Caco-2 (cell line): ENCODE measurements at regions not wholly inside any gene's neighbourhood (a gene's known extent, or its start where the extent isn't known, plus 50 kb on each side); places are given as distances from the start of the nearest gene placed in this dataset.

Experiments
- BruUV-seq: library from RNA; stranded (reverse); fragments of 400-500 nt; replicated peaks from 2 replicates; lab custom pipeline; 2021; lab: Mats Ljungman, UMichigan
- CTCF ChIA-PET: fragments of 300-600 bp; sonication (Branson Sonifier 250); formaldehyde crosslinking; loops from one replicate; lab custom pipeline; 2022; ENCODE audit warnings: antibody characterized with exemption; lab: Charles Lee
- POLR2A ChIA-PET: fragments of 300-600 bp; sonication (Branson Sonifier 250); formaldehyde crosslinking; loops from one replicate; lab custom pipeline; 2022; ENCODE audit warnings: antibody characterized with exemption; lab: Charles Lee
- DNase-seq, 2 experiments: peaks; one replicate each; pipeline versions ENCODE4 v3.0.0 to v3.0.0-alpha.2; 2020 to 2022
- H3K27me3 ChIP-seq: replicated peaks from 2 replicates; pipeline ENCODE4 v1.6.0; 2011; ENCODE audit warnings: low read length; ENCODE audit not compliant: control insufficient read depth, insufficient read depth
- H3K36me3 ChIP-seq: 2 replicates; pipeline ENCODE4 v1.5.1; 2011; ENCODE audit warnings: low read length; ENCODE audit not compliant: control insufficient read depth, insufficient read depth
- H3K4me1 ChIP-seq: fragments of 250-450 bp; sonication (Bioruptor Pico); 2 replicates; pipeline ENCODE4 v1.5.1; 2020; ENCODE audit warnings: mild to moderate bottlenecking
- H3K4me3 ChIP-seq: 2 replicates; pipeline ENCODE4 v1.5.1; 2011; ENCODE audit warnings: low read depth, mild to moderate bottlenecking, control low read depth, low read length
- H3K9me3 ChIP-seq: fragments of 250-450 bp; sonication (Bioruptor Pico); 2 replicates; pipeline ENCODE4 v1.5.1; 2020; ENCODE audit warnings: mild to moderate bottlenecking, moderate library complexity
- H3K27ac Mint-ChIP-seq: one replicate; pipeline ENCODE4 v1.8.0; 2022; ENCODE audit warnings: mixed read lengths; ENCODE audit not compliant: unreplicated experiment
- H3K27me3 Mint-ChIP-seq: one replicate; pipeline ENCODE4 v1.8.0; 2022; ENCODE audit warnings: mixed read lengths; ENCODE audit not compliant: insufficient read depth, unreplicated experiment
- H3K36me3 Mint-ChIP-seq: one replicate; pipeline ENCODE4 v1.8.0; 2022; ENCODE audit warnings: mild to moderate bottlenecking, mixed read lengths; ENCODE audit not compliant: insufficient read depth, unreplicated experiment
- H3K4me1 Mint-ChIP-seq: one replicate; pipeline ENCODE4 v1.8.0; 2022; ENCODE audit warnings: low read depth, mixed read lengths; ENCODE audit not compliant: unreplicated experiment
- H3K4me3 Mint-ChIP-seq: one replicate; pipeline ENCODE4 v1.8.0; 2022; ENCODE audit warnings: mild to moderate bottlenecking, moderate library complexity, mixed read lengths; ENCODE audit not compliant: unreplicated experiment
- H3K9me3 Mint-ChIP-seq: one replicate; pipeline ENCODE4 v1.8.0; 2022; ENCODE audit warnings: mixed read lengths; ENCODE audit not compliant: unreplicated experiment
- CTCF ChIP-seq, 2 experiments: fragments of 200-600 bp in 1 of 2; IDR thresholded peaks; 1 replicate in 1 of 2; 2 replicates in 1 of 2; pipeline versions ENCODE4 v1.5.1 to v1.8.0; 2011 to 2022; ENCODE audit warnings: antibody characterized with exemption in 1 of 2, control low read depth in 1 of 2, inconsistent platforms in 1 of 2, low read depth in 1 of 2, low read length in 1 of 2, mild to moderate bottlenecking in 1 of 2, moderate library complexity in 1 of 2; ENCODE audit not compliant: insufficient read depth in 1 of 2, severe bottlenecking in 1 of 2, unreplicated experiment in 1 of 2
- intact Hi-C: fragments of 100-400 bp; cut with micrococcal nuclease; formaldehyde crosslinking; loops from one replicate; pipeline ENCODE4 v1.10.0; 2022; ENCODE audit not compliant: unreplicated experiment

GRCh38 chr21:38151021-38151645 lies 105.7 kb upstream of the KCNJ15 start:
- Mint-ChIP-seq H3K27ac (no peak overlapping the region), H3K27me3 (peaks cover 21% of the 10 kb centered on the region), H3K36me3 (no peaks in the 10 kb centered on the region), H3K4me1 (no peaks in the 10 kb centered on the region), H3K4me3 (no peak overlapping the region), H3K9me3 (no peaks in the 10 kb centered on the region)
- no peaks in the 10 kb centered on the region for H3K36me3 ChIP-seq
- H3K4me3 ChIP-seq = no peak overlapping the region
- no peaks in the 10 kb centered on the region for H3K4me1 ChIP-seq
- no peak for TF ChIP-seq CTCF (IDR thresholded peaks at IDR 0.05; ENCODE audit: insufficient read depth in 1 of 2, low read depth in 1 of 2, low read length in 1 of 2, severe bottlenecking in 1 of 2, unreplicated experiment in 1 of 2)
- BruUV-seq = no TSS peak
- CTCF ChIA-PET = interaction anchor here (0.6 kb wide), 1 partner anchor 474 kb away, joined by 5 read pairs; no protein-coding TSS in a partner anchor
- H3K9me3 ChIP-seq = no peaks in the 10 kb centered on the region
- intact Hi-C loops = no loop called here
- no peak for DNase-seq
- POLR2A ChIA-PET = no interaction called here
- H3K27me3 ChIP-seq = no peaks in the 10 kb centered on the region

- Histone ChIP-seq H3K36me3 (no peaks in the 10 kb centered on the region), H3K27me3 (no peaks in the 10 kb centered on the region), H3K4me1 (no peaks in the 10 kb centered on the region), H3K9me3 (no peaks in the 10 kb centered on the region), H3K4me3 (no peak overlapping the region)
- intact Hi-C loops = no loop called here
- no peak for TF ChIP-seq CTCF (IDR thresholded peaks at IDR 0.05; ENCODE audit: insufficient read depth in 1 of 2, low read depth in 1 of 2, low read length in 1 of 2, severe bottlenecking in 1 of 2, unreplicated experiment in 1 of 2)
- DNase-seq = no peak
- Mint-ChIP-seq H3K36me3 (no peaks in the 10 kb centered on the region), H3K27ac (no peak overlapping the region), H3K4me3 (no peak overlapping the region), H3K27me3 (peaks cover 15% of the 10 kb centered on the region), H3K9me3 (no peaks in the 10 kb centered on the region), H3K4me1 (no peaks in the 10 kb centered on the region)
- no TSS peak for BruUV-seq
- ChIA-PET CTCF (no interaction called here), POLR2A (no interaction called here)
These were observed 100.6 kb upstream of the KCNJ15 start for GRCh38 chr21:38156200-38156599.

GRCh38 chr21:38159355-38159754 lies 97.4 kb upstream of the KCNJ15 start:
- Histone ChIP-seq H3K4me3 (no peak overlapping the region), H3K4me1 (no peaks in the 10 kb centered on the region), H3K9me3 (no peaks in the 10 kb centered on the region), H3K36me3 (no peaks in the 10 kb centered on the region), H3K27me3 (no peaks in the 10 kb centered on the region)
- no peaks in the 10 kb centered on the region for H3K4me1 Mint-ChIP-seq
- no TSS peak for BruUV-seq
- no peak overlapping the region for H3K4me3 Mint-ChIP-seq
- no peaks in the 10 kb centered on the region for H3K36me3 Mint-ChIP-seq
- ChIA-PET CTCF (interaction anchor here (0.6 kb wide), 1 partner anchor 449 kb away, joined by 5 read pairs; no protein-coding TSS in a partner anchor), POLR2A (no interaction called here)
- peak; percentile 60 to 74 for TF ChIP-seq CTCF (IDR thresholded peaks at IDR 0.05; ENCODE audit: insufficient read depth in 1 of 2, low read depth in 1 of 2, low read length in 1 of 2, severe bottlenecking in 1 of 2, unreplicated experiment in 1 of 2)
- DNase-seq = peak; percentile 59 to 66
- no peak overlapping the region for H3K27ac Mint-ChIP-seq
- peaks cover 13% of the 10 kb centered on the region for H3K27me3 Mint-ChIP-seq
- H3K9me3 Mint-ChIP-seq = no peaks in the 10 kb centered on the region
- intact Hi-C loops = loop anchor here (1.0 kb wide), 2 partner anchors 193 to 197 kb away; no protein-coding TSS in a partner anchor
